Activated CD4-positive, alpha-beta T cell treated with anti-CD3 and anti-CD28 coated beads, Interleukin-2, amount 50 U/mL, for 48 hours (primary cell): ENCODE measurements at regions not wholly inside any gene's neighbourhood (a gene's known extent, or its start where the extent isn't known, plus 50 kb on each side); places are given as distances from the start of the nearest gene placed in this dataset.

Experiments
- DNase-seq, 2 experiments: peaks; one replicate each; pipeline ENCODE4 v3.0.0-alpha.2; 2020

DNA sequence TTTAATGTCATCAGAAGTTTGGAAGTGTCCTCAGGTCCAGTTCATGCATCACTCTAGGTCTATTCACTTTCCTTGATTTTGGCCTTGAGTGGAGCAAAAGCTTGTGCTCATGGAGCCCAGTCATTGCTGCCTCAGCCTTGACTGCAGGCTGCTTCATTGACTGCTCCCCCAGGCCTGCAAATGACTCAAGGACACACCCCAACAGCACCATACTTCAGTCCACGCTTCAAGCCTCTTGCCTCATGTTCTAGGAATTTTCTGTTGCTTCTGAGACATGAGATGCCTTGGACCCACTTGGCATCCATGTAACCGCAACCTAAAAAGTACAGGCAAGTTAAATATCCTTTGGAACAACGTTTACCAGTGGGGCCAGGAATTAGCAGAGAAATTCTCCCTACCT, 193.7 kb downstream of the PIK3R1 start:
- no peak for DNase-seq

GRCh38 chr5:68411161-68411560, 195.6 kb downstream of the PIK3R1 start:
- DNase-seq, result no peak

DNA sequence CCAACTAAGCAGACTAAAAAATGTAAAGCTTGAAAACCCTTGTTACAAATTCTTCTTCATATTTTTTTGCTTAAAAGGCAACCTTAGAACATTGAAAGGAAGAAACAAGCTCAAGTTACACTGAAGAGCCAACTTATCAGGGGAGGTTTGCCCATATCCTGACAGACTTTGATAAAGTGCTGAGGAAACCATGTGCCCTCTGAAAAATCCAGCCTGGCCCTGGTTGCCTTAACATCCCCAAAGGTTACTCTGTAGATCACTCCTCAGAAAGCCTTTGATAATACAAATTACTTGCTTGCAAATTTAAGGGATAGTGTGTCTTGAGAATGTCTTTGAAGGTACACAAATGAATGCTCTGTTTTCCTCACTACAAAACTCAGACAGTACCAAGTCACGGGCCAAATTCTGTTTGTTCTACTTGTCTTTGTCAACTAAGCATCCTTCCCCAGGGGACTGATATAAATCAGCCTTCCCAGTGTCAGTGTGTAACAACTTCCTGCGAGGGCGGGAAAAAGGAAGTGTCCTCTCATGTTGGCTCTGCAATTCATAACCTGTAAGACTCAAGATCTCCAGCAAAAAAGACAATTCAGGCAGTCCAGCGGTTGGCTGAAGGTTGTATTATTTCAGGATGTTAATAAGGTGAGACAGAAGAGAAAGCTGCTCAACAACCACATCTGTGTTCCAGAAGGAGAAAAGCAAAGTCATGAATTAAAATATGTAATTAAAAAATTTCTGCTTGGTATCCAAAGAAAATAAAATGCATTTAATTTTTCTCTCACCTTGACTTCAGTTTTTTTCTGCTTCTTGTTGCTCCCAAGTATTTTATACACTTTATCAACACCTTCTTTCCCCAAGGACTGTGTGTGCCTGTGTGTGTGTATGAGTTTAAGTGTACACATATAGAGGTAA, 199.9 kb downstream of the PIK3R1 start:
- DNase-seq, result no peak

DNA sequence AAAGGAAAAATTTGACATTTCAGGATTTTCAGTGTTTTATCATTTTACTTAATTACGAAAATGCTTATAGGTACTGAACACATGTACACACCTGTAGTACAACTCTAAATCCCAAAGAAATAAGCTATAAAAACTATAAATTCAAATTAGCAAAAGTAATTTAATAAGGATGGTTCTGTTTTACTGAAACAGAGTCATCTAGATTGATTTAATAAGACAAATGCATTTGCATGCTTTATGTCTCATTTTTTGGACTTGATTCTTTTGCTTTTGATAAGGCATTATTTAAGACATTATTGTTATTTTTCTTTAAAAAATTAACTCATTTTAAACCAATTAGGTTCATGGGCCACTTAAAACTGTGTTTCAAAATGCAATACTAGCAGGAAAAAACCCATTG, 201.2 kb downstream of the PIK3R1 start:
- DNase-seq, result no peak

DNA sequence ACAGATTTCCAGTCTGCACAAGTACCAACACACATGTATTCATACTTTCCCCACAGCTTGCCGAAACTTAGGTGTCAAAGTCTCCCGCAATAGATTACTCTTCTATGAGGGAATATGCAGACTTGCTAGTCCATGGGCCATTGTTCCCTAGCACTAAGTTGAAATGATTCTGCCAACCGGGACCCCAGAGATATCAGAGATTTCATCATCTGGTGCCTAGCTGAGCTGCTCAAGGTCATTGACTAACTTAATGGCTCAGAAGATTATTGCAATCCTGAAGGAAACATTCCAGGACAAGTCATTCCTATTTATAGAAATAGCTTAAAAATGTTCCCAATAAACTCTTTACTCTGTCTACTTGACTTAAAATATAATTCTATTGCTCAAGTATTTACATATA, 202.6 kb downstream of the PIK3R1 start:
- DNase-seq, result no peak

GRCh38 chr5:68418680-68419079, 203.1 kb downstream of the PIK3R1 start:
- DNase-seq, result no peak

GRCh38 chr5:68419081-68419636, 203.6 kb downstream of the PIK3R1 start:
- no peak for DNase-seq

GRCh38 chr5:68419637-68420452, 204.3 kb downstream of the PIK3R1 start:
- DNase-seq, result no peak

DNA sequence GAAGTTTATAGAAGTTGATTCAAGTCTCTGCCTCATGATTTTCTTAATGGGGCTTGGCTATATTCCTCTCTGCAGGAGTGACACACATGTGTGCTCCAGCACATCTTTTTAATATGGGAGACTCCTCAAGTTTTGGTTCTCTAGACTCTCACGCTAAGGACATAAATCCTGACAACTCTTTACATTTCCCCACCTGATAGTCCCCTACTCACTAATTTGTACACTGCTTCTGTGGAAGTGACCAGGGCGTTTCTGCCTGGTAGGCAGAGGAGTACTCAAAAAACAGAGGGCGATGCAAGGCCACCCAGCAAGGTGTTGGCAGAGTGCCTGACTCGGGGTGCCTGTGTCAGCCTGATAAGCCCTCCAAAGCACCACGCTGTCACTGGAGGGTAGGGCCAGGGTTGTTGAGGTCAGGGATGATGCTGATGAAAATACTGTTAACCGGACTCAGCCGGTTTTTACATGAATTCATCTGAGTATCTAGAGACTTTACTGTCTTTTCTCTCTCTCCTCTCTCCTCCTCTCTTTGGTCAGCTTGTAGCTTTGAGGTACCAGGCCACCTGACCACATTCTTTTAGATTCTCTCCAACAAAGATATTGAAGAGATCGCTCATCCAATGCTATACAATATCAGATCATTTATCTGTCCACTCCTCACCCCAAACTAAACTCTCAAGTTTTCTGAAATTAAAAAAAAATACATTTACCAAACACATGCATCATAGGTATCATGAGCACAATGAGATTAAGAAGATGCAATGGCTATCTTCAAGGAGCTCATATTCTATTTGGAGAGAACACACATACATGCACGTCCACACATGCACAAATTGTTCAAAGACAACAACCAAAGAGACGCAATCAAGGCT, 205.2 kb downstream of the PIK3R1 start:
- DNase-seq, result no peak

GRCh38 chr5:68421485-68422220, 206.1 kb downstream of the PIK3R1 start:
- no peak for DNase-seq

- DNase-seq, result peak; percentile 31 to 46
These were observed 207.7 kb downstream of the PIK3R1 start for GRCh38 chr5:68423154-68423811.

GRCh38 chr5:68424799-68425537, 209.4 kb downstream of the PIK3R1 start:
- DNase-seq, result peak in 1 of 2 experiments; percentile 31

- no peak for DNase-seq
These were observed 211.0 kb downstream of the PIK3R1 start for GRCh38 chr5:68426586-68426985.

- DNase-seq, result no peak
These were observed 212.8 kb downstream of the PIK3R1 start for GRCh38 chr5:68428231-68428811.

DNA sequence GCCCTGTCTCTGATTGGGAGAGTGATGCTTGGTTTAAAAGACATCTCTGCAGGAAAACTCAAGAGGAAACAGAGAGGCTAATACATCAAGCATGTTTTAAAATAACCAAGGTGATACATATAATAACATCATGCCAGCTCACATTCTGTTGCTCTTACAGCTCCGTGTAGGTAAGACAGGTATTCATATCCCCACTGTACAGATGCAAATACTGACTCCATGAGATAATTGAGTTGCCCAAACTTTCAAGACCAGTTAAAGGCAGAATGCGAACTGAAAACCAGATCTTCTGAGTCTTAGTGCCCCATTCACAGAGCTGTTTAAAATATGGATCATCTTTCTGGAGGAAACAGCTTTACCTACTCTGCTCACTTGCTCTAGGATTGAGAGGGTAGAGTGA, 214.0 kb downstream of the PIK3R1 start:
- no peak for DNase-seq

- DNase-seq, result no peak
These were observed 214.7 kb downstream of the PIK3R1 start for GRCh38 chr5:68430279-68430678.

DNA sequence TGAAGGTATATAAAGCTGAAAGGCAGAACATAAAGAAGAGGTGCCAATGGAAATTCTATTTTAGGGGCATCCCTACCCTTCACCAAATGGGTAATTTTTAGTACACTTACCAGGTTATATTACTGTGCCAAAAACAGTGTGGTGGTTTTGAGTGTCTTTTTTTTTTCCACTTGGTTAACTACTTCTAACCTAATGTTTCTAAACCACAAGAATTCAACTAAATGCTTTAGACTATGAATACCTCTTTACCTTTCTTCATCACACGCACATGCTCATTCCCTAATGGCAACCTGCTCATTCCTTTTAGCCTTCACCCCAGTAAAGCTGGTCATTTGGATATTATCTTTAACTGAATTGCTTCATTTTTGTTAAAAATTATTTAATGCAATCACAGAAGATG, 215.6 kb downstream of the PIK3R1 start:
- DNase-seq, result no peak

DNA sequence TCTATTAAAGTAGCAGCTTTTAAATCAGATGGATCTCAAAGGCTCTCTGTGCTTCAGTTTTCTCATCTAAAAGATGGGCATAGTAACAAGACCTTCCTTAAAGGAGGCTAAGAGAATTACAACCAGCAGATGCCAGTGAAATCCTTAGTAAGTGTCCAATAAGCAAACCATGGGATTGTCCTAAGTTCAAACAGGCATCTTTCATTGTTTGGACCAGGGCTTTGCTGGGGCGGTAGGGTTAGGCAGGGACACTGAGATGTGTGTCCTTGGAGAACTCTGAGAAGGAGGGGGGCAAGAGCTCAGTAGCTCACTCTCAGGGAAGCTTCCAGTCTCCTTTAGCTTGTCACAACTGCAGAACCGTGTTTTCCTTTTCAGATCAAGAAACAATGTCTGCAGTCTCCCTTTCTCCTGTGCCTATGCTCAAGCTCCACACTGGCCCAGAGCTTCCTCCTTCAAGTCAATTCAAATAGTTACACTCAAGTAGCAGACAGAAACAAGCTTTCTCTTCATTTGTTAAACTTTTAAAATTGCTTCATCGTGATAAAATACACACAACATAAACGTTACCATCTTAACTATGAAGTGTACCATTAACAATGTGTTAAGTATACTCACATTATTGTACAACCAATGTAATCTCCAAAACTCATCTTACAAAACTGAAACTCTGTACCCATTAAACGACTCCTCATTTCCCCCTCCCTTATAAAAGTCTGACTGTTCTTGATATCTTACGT, 216.2 kb downstream of the PIK3R1 start:
- DNase-seq, result no peak

GRCh38 chr5:68432682-68433081, 217.1 kb downstream of the PIK3R1 start:
- peak; percentile 16 to 30 for DNase-seq
